ENCODE measurements at regions not wholly inside any gene's neighbourhood (a gene's known extent, or its start where the extent isn't known, plus 50 kb on each side); places are given as distances from the start of the nearest gene placed in this dataset.

DNA sequence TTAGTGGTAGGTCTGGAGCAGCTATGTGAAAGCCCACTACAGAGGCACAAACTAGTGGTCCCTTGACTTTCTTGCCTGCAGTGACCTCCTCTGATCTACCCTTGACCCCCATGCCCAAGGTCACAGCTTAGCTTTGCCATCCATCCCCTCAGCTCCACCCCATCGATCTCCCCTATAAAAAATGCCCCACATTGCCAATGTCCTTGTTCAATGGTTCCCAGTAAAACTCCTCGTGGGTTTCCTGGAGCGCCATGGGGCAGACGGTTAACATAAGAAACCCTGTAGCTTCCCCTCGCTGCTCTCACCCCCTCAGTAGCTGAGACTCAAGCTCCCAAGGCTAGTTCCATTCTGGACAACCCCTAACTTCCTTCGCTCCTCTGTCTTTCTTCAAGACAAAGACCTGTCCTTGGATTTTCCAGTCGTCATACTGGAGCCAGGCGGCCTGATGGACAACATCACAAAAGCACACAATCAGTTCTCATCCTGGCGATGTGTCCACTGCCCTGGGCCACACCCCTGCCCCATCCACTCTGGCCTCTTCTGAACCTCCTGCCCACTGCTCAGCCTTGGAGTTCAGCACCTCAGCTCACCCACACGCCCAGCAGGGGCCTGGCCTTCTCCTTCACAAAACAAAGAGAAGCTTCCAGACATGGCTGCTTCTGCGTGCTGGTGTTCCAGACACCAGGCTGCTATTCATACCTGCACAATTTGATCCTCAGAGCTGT is 1429.3 kb downstream of the BRD1 start:
- H3K27me3 Mint-ChIP-seq (ENCODE audit: insufficient read depth) = no peaks in the 10 kb centered on the region; the same call in 1 of the 2 replicates
- peaks cover 13% of the 10 kb centered on the region for H3K36me3 Mint-ChIP-seq (ENCODE audit: low read depth)
- TF ChIP-seq, protein P1, sequence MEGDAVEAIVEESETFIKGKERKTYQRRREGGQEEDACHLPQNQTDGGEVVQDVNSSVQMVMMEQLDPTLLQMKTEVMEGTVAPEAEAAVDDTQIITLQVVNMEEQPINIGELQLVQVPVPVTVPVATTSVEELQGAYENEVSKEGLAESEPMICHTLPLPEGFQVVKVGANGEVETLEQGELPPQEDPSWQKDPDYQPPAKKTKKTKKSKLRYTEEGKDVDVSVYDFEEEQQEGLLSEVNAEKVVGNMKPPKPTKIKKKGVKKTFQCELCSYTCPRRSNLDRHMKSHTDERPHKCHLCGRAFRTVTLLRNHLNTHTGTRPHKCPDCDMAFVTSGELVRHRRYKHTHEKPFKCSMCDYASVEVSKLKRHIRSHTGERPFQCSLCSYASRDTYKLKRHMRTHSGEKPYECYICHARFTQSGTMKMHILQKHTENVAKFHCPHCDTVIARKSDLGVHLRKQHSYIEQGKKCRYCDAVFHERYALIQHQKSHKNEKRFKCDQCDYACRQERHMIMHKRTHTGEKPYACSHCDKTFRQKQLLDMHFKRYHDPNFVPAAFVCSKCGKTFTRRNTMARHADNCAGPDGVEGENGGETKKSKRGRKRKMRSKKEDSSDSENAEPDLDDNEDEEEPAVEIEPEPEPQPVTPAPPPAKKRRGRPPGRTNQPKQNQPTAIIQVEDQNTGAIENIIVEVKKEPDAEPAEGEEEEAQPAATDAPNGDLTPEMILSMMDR (IDR thresholded peaks at IDR 0.05) = no peak
- no peak overlapping the region for H3K4me3 Mint-ChIP-seq
- H3K4me1 Mint-ChIP-seq (ENCODE audit: low read depth) = no peaks in the 10 kb centered on the region
- H3K27ac Mint-ChIP-seq = no peak overlapping the region
- H3K9me3 Mint-ChIP-seq = peaks cover 84% of the 10 kb centered on the region
- DNase-seq = no peak

- Mint-ChIP-seq H3K27ac (no peak overlapping the region), H3K27me3 (ENCODE audit: insufficient read depth) (no peaks in the 10 kb centered on the region; the same call in 1 of the 2 replicates)
Observed at GRCh38 chr22:48397531-48398180, 1430.0 kb downstream of the BRD1 start.

DNA sequence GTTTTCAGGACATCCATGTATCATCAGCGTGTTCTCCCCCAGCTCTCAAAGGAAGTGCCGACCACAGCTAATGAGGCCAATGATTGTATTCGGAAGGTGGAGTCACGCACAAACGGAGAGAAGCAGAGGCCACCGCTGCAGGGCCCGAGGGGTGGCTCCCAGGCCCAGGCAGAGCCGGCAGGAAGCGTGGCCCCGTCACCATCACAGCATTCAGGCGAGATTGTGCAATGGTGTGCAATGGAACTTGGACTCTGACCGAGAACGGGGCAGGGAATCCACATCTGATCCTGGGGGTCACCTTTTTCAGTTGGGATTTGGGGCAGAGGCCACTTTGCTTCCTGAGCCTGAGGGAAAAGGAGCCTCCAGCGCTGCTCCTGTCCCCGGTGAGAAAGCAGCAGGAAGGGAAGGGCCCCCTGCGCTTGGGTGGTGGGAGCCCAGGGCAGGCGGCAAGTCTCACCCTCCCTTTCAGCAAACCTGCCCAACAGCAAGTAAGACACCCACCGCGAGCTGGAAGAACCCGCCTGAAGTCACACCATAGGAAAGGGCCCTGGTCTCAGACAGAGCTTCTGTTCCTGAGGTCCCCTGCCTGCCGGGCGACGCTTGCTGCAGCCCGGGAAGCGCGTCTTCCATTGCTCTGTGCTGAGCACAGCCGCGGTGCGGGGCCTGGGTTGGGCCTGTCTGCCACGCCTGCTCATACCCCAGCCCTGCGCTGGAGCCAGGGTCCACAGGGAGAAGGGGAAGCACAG is 1430.7 kb downstream of the BRD1 start:
- DNase-seq = no peak
- Mint-ChIP-seq H3K27ac (no peak overlapping the region), H3K4me3 (no peak overlapping the region), H3K9me3 (peaks cover 84% of the 10 kb centered on the region), H3K4me1 (ENCODE audit: low read depth) (no peaks in the 10 kb centered on the region), H3K27me3 (ENCODE audit: insufficient read depth) (no peaks in the 10 kb centered on the region; the same call in 1 of the 2 replicates), H3K36me3 (ENCODE audit: low read depth) (peaks cover 17% of the 10 kb centered on the region)
- TF ChIP-seq, protein P1 (IDR thresholded peaks at IDR 0.05) = no peak

More at GRCh38 chr22:48397531-48398180, 1430.0 kb downstream of the BRD1 start:
- Mint-ChIP-seq H3K36me3 (ENCODE audit: low read depth) (peaks cover 13% of the 10 kb centered on the region), H3K4me1 (ENCODE audit: low read depth) (no peaks in the 10 kb centered on the region), H3K9me3 (peaks cover 84% of the 10 kb centered on the region), H3K4me3 (no peak overlapping the region)
- no peak for DNase-seq
- TF ChIP-seq, protein P1 (IDR thresholded peaks at IDR 0.05) = no peak

- DNase-seq = no peak
- H3K4me1 Mint-ChIP-seq (ENCODE audit: low read depth) = no peaks in the 10 kb centered on the region
- TF ChIP-seq, protein P1 (IDR thresholded peaks at IDR 0.05) = no peak
- H3K36me3 Mint-ChIP-seq (ENCODE audit: low read depth) = peaks cover 21% of the 10 kb centered on the region
- H3K27me3 Mint-ChIP-seq (ENCODE audit: insufficient read depth) = peaks cover 2% of the 10 kb centered on the region
- peaks cover 87% of the 10 kb centered on the region for H3K9me3 Mint-ChIP-seq
- no peak overlapping the region for H3K4me3 Mint-ChIP-seq
- H3K27ac Mint-ChIP-seq = no peak overlapping the region
Observed at GRCh38 chr22:48396091-48396784, 1431.4 kb downstream of the BRD1 start.

DNA sequence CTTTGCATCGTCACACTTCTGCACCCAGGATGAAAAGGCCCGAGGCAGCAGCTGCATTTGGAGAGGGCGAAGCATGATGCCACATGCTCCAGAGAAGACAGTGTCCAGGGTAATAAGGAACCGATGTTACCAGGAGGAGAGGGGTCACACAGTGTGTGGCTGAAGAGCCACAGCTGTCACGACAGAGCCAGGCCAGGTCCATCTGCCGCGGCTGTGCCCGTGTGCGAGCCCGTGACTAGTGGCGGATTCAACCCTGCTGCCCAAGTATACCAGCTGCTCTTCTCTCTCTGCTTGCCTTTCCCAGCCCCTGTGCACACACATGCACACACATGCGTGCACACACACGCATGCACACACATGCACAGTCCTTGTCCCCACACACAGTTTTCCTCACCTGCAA is 1432.5 kb downstream of the BRD1 start:
- H3K27me3 Mint-ChIP-seq (ENCODE audit: insufficient read depth) = peaks cover 2% of the 10 kb centered on the region
- no peaks in the 10 kb centered on the region for H3K4me1 Mint-ChIP-seq (ENCODE audit: low read depth)
- H3K4me3 Mint-ChIP-seq = no peak overlapping the region
- no peak overlapping the region for H3K27ac Mint-ChIP-seq
- peaks cover 21% of the 10 kb centered on the region for H3K36me3 Mint-ChIP-seq (ENCODE audit: low read depth)
- TF ChIP-seq, protein P1 (IDR thresholded peaks at IDR 0.05) = no peak
- H3K9me3 Mint-ChIP-seq = peaks cover 89% of the 10 kb centered on the region
- no peak for DNase-seq
